ENCODE measurements at regions not wholly inside any gene's neighbourhood (a gene's known extent, or its start where the extent isn't known, plus 50 kb on each side); places are given as distances from the start of the nearest gene placed in this dataset.

GRCh38 chrX:117701050-117701449, 415.6 kb downstream of the KLHL13 start:
- FAIRE-seq: no peak

GRCh38 chrX:117689956-117690355, 426.7 kb downstream of the KLHL13 start:
- H3K27ac ChIP-seq: no peak overlapping the region
- no peak overlapping the region for H3K4me3 ChIP-seq
- ATAC-seq: peak in 2 of 4 donors; percentile 51 to 74
- H3K27me3 ChIP-seq: no peaks in the 10 kb centered on the region
- 6 to 15% methylated on average over 3 of the region's 3 CpGs for WGBS, 2 donors
- no peaks in the 10 kb centered on the region for H3K9me3 ChIP-seq
- no peak for TF ChIP-seq CTCF (IDR thresholded peaks at IDR 0.05)
- DNase-seq: no peak
- FAIRE-seq: no peak
- no peaks in the 10 kb centered on the region for H3K36me3 ChIP-seq
- intact Hi-C loops (cut with DNase I): no loop called here
- peaks cover 0 to 3% (median 0%) of the 10 kb centered on the region in 3 donors for H3K4me1 ChIP-seq

More at GRCh38 chrX:117701050-117701449, 415.6 kb downstream of the KLHL13 start:
- H3K9me3 ChIP-seq: peaks cover 0 to 6% (median 0%) of the 10 kb centered on the region in 4 donors
- no peak for DNase-seq
- H3K27ac ChIP-seq: no peak overlapping the region
- intact Hi-C loops (cut with DNase I): no loop called here
- no peaks in the 10 kb centered on the region for H3K4me1 ChIP-seq
- peaks cover 0 to 7% (median 0%) of the 10 kb centered on the region in 4 donors for H3K27me3 ChIP-seq
- H3K4me3 ChIP-seq: no peak overlapping the region
- H3K36me3 ChIP-seq: no peaks in the 10 kb centered on the region
- no peak for ATAC-seq
- no peak for TF ChIP-seq CTCF (IDR thresholded peaks at IDR 0.05)

GRCh38 chrX:117680286-117680685, 436.3 kb downstream of the KLHL13 start:
- no peak for DNase-seq
- Histone ChIP-seq H3K4me1 (no peaks in the 10 kb centered on the region), H3K36me3 (no peaks in the 10 kb centered on the region), H3K27me3 (no peaks in the 10 kb centered on the region), H3K4me3 (no peak overlapping the region), H3K9me3 (no peaks in the 10 kb centered on the region), H3K27ac (no peak overlapping the region)
- FAIRE-seq: no peak
- no peak for TF ChIP-seq CTCF (IDR thresholded peaks at IDR 0.05)
- intact Hi-C loops (cut with DNase I): no loop called here
- WGBS, 2 donors: 78 to 80% methylated on average over 1 of the region's 1 CpG
- ATAC-seq: no peak

- no peak for ATAC-seq
- FAIRE-seq: no peak
These were observed 463.2 kb downstream of the KLHL13 start for GRCh38 chrX:117653396-117653795.

GRCh38 chrX:117645639-117646038, 471.0 kb downstream of the KLHL13 start:
- H3K4me3 ChIP-seq: no peak overlapping the region
- 44 to 88% methylated on average over 1 of the region's 1 CpG for WGBS, 2 donors
- no peaks in the 10 kb centered on the region for H3K9me3 ChIP-seq
- H3K4me1 ChIP-seq: no peaks in the 10 kb centered on the region
- peaks cover 0 to 4% (median 0%) of the 10 kb centered on the region in 4 donors for H3K27me3 ChIP-seq
- no peak for FAIRE-seq
- no peak for ATAC-seq
- DNase-seq: no peak
- no peak for TF ChIP-seq CTCF (IDR thresholded peaks at IDR 0.05)
- H3K36me3 ChIP-seq: no peaks in the 10 kb centered on the region
- intact Hi-C loops (cut with DNase I): no loop called here
- H3K27ac ChIP-seq: no peak overlapping the region

More at GRCh38 chrX:117653396-117653795, 463.2 kb downstream of the KLHL13 start:
- H3K9me3 ChIP-seq: no peaks in the 10 kb centered on the region
- peaks cover 0 to 4% (median 0%) of the 10 kb centered on the region in 4 donors for H3K27me3 ChIP-seq
- no peak for DNase-seq
- no peak for TF ChIP-seq CTCF (IDR thresholded peaks at IDR 0.05)
- no peaks in the 10 kb centered on the region for H3K36me3 ChIP-seq
- H3K27ac ChIP-seq: no peak overlapping the region
- intact Hi-C loops (cut with DNase I): no loop called here
- H3K4me3 ChIP-seq: no peak overlapping the region
- no peaks in the 10 kb centered on the region for H3K4me1 ChIP-seq

Measured in pancreas (tissue), 10 donors.